ENCODE measurements at regions not wholly inside any gene's neighbourhood (a gene's known extent, or its start where the extent isn't known, plus 50 kb on each side); places are given as distances from the start of the nearest gene placed in this dataset.

DNA sequence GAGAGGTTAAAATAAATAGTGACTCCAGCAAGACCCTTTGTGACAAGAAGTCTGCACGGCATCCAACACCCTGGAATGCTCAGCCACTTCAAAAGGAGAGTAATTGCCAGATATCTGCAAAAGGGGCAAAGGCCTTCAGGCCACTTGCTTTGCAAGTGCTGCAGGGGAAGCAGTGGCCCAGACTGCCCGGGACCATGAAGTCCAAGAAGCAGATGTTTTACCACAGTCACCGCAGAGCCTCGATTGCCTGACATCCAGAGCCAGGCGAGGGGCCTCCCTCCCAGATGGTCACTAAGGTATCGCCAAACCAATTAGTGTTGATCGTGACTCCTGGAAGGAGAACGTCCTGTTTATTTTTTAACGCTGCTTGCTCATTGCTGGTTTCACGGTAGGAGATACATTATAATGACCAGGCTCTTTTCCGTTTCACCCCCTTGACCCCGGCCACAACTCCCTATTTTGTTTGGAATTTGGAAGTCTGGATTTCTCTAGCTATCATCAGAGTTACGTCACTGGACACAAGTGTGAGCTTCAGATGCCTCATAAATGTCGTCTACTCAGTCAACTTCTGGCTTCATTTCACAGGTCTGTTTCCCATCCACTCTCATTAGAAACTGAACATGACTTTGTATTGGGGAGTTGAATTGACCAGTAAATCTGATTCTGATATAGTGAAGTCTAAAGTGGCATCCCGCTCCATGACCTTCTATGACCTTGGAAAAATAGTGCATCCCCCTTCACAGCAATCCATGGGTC, 276.2 kb downstream of the WDR11 start:
- no peak overlapping the region for H3K4me3 ChIP-seq (ENCODE audit: low read depth in 1 of 2, low read length in 1 of 2)
- no peaks in the 10 kb centered on the region for H3K36me3 ChIP-seq
- H3K27ac ChIP-seq = no peak overlapping the region
- no peaks in the 10 kb centered on the region for H3K9me3 ChIP-seq
- H3K27me3 ChIP-seq = peaks cover 16% of the 10 kb centered on the region
- H3K4me1 ChIP-seq (ENCODE audit: control insufficient read depth in 1 of 2, insufficient read depth in 1 of 2, low read depth in 1 of 2, low read length in 1 of 2) = no peaks in the 10 kb centered on the region
- TF ChIP-seq, protein P1, sequence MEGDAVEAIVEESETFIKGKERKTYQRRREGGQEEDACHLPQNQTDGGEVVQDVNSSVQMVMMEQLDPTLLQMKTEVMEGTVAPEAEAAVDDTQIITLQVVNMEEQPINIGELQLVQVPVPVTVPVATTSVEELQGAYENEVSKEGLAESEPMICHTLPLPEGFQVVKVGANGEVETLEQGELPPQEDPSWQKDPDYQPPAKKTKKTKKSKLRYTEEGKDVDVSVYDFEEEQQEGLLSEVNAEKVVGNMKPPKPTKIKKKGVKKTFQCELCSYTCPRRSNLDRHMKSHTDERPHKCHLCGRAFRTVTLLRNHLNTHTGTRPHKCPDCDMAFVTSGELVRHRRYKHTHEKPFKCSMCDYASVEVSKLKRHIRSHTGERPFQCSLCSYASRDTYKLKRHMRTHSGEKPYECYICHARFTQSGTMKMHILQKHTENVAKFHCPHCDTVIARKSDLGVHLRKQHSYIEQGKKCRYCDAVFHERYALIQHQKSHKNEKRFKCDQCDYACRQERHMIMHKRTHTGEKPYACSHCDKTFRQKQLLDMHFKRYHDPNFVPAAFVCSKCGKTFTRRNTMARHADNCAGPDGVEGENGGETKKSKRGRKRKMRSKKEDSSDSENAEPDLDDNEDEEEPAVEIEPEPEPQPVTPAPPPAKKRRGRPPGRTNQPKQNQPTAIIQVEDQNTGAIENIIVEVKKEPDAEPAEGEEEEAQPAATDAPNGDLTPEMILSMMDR (IDR thresholded peaks at IDR 0.05) = no peak

DNA sequence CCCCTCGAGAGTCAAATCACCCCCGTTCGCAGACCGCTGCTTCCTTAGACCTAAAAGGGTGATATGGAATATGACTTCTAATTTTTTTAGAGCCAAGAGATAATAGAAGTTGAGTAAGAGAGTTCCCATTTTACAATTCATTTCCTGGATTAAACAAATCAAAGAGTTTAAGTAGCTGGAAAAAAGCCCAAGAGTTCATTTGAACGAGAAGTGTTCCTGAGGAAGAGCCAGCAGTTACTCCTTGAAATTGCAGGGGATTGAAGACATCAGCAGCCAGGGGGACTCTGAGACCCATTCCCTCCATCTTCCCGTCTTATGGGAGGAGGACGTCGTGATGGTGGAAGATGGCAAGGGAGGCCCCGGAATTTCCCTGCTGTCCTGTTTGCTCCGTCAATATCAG, 277.0 kb downstream of the WDR11 start:
- Histone ChIP-seq H3K4me3 (ENCODE audit: low read depth in 1 of 2, low read length in 1 of 2) (no peak overlapping the region), H3K4me1 (ENCODE audit: control insufficient read depth in 1 of 2, insufficient read depth in 1 of 2, low read depth in 1 of 2, low read length in 1 of 2) (no peaks in the 10 kb centered on the region), H3K27me3 (peaks cover 16% of the 10 kb centered on the region), H3K27ac (no peak overlapping the region), H3K36me3 (no peaks in the 10 kb centered on the region), H3K9me3 (no peaks in the 10 kb centered on the region)
- TF ChIP-seq, protein P1 (IDR thresholded peaks at IDR 0.05) = no peak

DNA sequence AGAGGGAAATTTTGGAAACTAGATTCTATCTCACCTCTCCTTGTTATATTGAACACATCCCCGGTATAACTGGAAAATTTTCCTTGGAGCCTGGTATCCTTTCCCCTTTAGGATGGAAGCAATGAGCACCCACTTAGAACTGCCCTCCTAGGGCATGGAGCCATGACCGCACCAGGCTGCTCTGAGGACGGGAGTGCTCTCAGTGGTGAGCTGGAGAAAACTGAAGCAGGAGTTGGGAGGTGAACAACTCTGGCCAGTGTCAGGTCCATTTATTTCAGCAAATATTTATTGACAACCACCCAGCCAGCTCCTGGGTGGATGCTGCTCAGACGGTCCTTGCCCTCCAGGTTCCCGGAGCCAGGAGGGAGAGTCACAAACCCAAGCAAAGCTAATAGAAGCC, 278.1 kb downstream of the WDR11 start:
- Histone ChIP-seq H3K9me3 (no peaks in the 10 kb centered on the region), H3K4me3 (ENCODE audit: low read depth in 1 of 2, low read length in 1 of 2) (no peak overlapping the region), H3K4me1 (ENCODE audit: control insufficient read depth in 1 of 2, insufficient read depth in 1 of 2, low read depth in 1 of 2, low read length in 1 of 2) (no peaks in the 10 kb centered on the region), H3K36me3 (no peaks in the 10 kb centered on the region), H3K27me3 (peaks cover 16% of the 10 kb centered on the region), H3K27ac (no peak overlapping the region)
- TF ChIP-seq, protein P1 (IDR thresholded peaks at IDR 0.05) = no peak

DNA sequence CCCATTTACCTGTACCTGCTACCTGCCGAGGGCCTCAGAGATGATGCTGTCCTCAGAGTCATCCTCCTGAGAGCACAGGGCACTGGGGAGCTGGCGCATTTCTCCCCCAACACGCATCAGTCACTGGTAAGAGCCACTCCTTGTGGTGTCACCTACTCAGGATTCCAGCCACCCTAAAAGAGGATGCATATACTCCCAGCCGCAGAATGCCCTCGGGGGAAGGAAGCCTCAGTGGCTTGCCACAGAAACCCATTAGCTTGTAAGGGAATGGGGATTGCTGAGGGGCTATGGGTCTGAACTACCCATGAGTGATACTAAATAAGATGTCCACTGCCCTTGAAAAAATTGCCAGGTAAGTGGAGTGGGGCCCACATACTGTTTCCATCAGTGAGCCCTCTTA, 279.2 kb downstream of the WDR11 start:
- Histone ChIP-seq H3K36me3 (no peaks in the 10 kb centered on the region), H3K27me3 (peaks cover 16% of the 10 kb centered on the region), H3K4me1 (ENCODE audit: control insufficient read depth in 1 of 2, insufficient read depth in 1 of 2, low read depth in 1 of 2, low read length in 1 of 2) (no peaks in the 10 kb centered on the region), H3K4me3 (ENCODE audit: low read depth in 1 of 2, low read length in 1 of 2) (no peak overlapping the region), H3K9me3 (no peaks in the 10 kb centered on the region), H3K27ac (no peak overlapping the region)
- TF ChIP-seq, protein P1 (IDR thresholded peaks at IDR 0.05) = no peak

DNA sequence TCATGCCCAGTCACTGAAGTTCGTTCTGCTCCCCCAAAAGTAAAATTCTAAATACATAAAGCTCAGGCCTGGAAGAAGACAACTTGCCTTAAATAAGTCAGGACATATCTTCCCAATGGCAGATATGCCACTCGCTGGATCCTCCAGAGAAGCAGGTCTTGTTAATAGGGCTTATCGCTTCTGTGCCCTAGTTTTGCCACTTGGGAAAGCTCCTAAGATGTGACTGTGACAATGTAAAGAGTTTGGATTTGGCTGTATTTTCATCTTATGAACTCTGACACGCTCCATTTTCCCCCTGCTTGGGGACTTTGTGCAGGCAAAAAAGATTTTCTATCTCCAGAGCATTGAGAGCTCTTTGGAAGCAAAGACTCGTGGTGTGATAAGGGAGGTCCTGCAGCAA, 279.9 kb downstream of the WDR11 start:
- Histone ChIP-seq H3K9me3 (no peaks in the 10 kb centered on the region), H3K4me1 (ENCODE audit: control insufficient read depth in 1 of 2, insufficient read depth in 1 of 2, low read depth in 1 of 2, low read length in 1 of 2) (no peaks in the 10 kb centered on the region)
- TF ChIP-seq, protein P1 (IDR thresholded peaks at IDR 0.05) = no peak

More for the DNA sequence above, 279.9 kb downstream of the WDR11 start:
- Histone ChIP-seq H3K27me3 (peaks cover 16% of the 10 kb centered on the region), H3K36me3 (no peaks in the 10 kb centered on the region), H3K4me3 (ENCODE audit: low read depth in 1 of 2, low read length in 1 of 2) (no peak overlapping the region), H3K27ac (no peak overlapping the region)

All from neutrophil (primary cell).